ENCODE measurements at regions not wholly inside any gene's neighbourhood (a gene's known extent, or its start where the extent isn't known, plus 50 kb on each side); places are given as distances from the start of the nearest gene placed in this dataset.
"Not testable (repeated sequence)": the region's sequence is repeated elsewhere in the genome, so short reads cannot be mapped to it uniquely, and the experiment has no call there.

GRCh38 chrX:10685923-10686595, 65.7 kb upstream of the MID1 start:
- Histone ChIP-seq H3K9me3 (replicated peaks; ENCODE audit: control insufficient read depth, insufficient read depth, low read length) (no peaks in the 10 kb centered on the region), H4K20me1 (replicated peaks; ENCODE audit: control insufficient read depth, extremely low read depth, insufficient read depth, low read length) (no peaks in the 10 kb centered on the region), H3K4me3 (replicated peaks in 1 of 3; ENCODE audit: insufficient read depth in 1 of 3, low read depth in 1 of 3, low read length in 3 of 3) (no peak overlapping the region), H3K79me2 (ENCODE audit: control insufficient read depth, insufficient read depth, low read length) (no peaks in the 10 kb centered on the region), H3K4me1 (ENCODE audit: control insufficient read depth, extremely low read depth, insufficient read depth, low read length) (no peaks in the 10 kb centered on the region), H3K27me3 (ENCODE audit: control insufficient read depth in 2 of 2, insufficient read depth in 2 of 2, low read length in 2 of 2) (no peaks in the 10 kb centered on the region), H3K9ac (replicated peaks; ENCODE audit: extremely low read depth, insufficient read depth, low read length) (no peak overlapping the region), H3K36me3 (ENCODE audit: control insufficient read depth in 2 of 2, extremely low read depth in 1 of 2, insufficient read depth in 2 of 2, low read length in 2 of 2) (no peaks in the 10 kb centered on the region), H3K4me2 (ENCODE audit: insufficient read depth, low read length) (no peak overlapping the region), H3K27ac (ENCODE audit: insufficient read depth, low read depth, low read length) (no peak overlapping the region), H3K9me1 (replicated peaks; ENCODE audit: control insufficient read depth, extremely low read depth, insufficient read depth, low read length) (no peaks in the 10 kb centered on the region), H2AFZ (ENCODE audit: low read depth, low read length) (no peak overlapping the region)
- no peak for FAIRE-seq
- dilution Hi-C loops (cut with MboI; ENCODE audit: extremely low pct_ligation_motif_present, low sequenced_read_pairs) (no loop called here), intact Hi-C loops (cut with micrococcal nuclease) (no loop called here)
- ChIA-PET CTCF (no interaction called here), POLR2A (no interaction called here)
- DNase-seq (ENCODE audit: low read depth, low spot score): no peak
- TF ChIP-seq EZH2 (IDR thresholded peaks at IDR 0.05; ENCODE audit: borderline replicate concordance, low read depth, low read length, severe bottlenecking) (no peak), CTCF (IDR thresholded peaks at IDR 0.05; ENCODE audit: extremely low read depth in 1 of 2, insufficient read depth in 1 of 2, low read depth in 1 of 2, low read length in 2 of 2) (no peak), GATA2 (IDR thresholded peaks at IDR 0.05; ENCODE audit: insufficient read depth, insufficient read length, low read depth, low read length) (no peak), JUN (IDR thresholded peaks at IDR 0.05; ENCODE audit: borderline replicate concordance, insufficient read depth, insufficient read length, low read depth) (no peak), FOS (IDR thresholded peaks at IDR 0.05; ENCODE audit: borderline replicate concordance, insufficient read depth, low read length) (no peak), MAX (IDR thresholded peaks at IDR 0.05; ENCODE audit: insufficient read depth, insufficient read length) (no peak), POLR2A (IDR thresholded peaks at IDR 0.05; ENCODE audit: low read depth, low read length) (no peak)
- BruUV-seq (replicated peaks): no TSS peak

GRCh38 chrX:10691751-10692150, 71.4 kb upstream of the MID1 start:
- dilution Hi-C loops (cut with MboI; ENCODE audit: extremely low pct_ligation_motif_present, low sequenced_read_pairs); H4K20me1 ChIP-seq (replicated peaks; ENCODE audit: control insufficient read depth, extremely low read depth, insufficient read depth, low read length); H3K9me3 ChIP-seq (replicated peaks; ENCODE audit: control insufficient read depth, insufficient read depth, low read length); H3K79me2 ChIP-seq (ENCODE audit: control insufficient read depth, insufficient read depth, low read length); H3K27ac ChIP-seq (ENCODE audit: insufficient read depth, low read depth, low read length); H3K4me3 ChIP-seq (replicated peaks in 1 of 3; ENCODE audit: insufficient read depth in 1 of 3, low read depth in 1 of 3, low read length in 3 of 3); BruUV-seq (replicated peaks); POLR2A ChIA-PET; FAIRE-seq; DNase-seq (ENCODE audit: low read depth, low spot score); H3K4me2 ChIP-seq (ENCODE audit: insufficient read depth, low read length); H3K9me1 ChIP-seq (replicated peaks; ENCODE audit: control insufficient read depth, extremely low read depth, insufficient read depth, low read length); H3K4me1 ChIP-seq (ENCODE audit: control insufficient read depth, extremely low read depth, insufficient read depth, low read length); H3K9ac ChIP-seq (replicated peaks; ENCODE audit: extremely low read depth, insufficient read depth, low read length); intact Hi-C loops (cut with micrococcal nuclease); H3K27me3 ChIP-seq (ENCODE audit: control insufficient read depth in 2 of 2, insufficient read depth in 2 of 2, low read length in 2 of 2); H3K36me3 ChIP-seq (ENCODE audit: control insufficient read depth in 2 of 2, extremely low read depth in 1 of 2, insufficient read depth in 2 of 2, low read length in 2 of 2); CTCF ChIA-PET; H2AFZ ChIP-seq (ENCODE audit: low read depth, low read length): not testable (repeated sequence)

Data from endothelial cell of umbilical vein (primary cell).